ENCODE measurements at regions not wholly inside any gene's neighbourhood (a gene's known extent, or its start where the extent isn't known, plus 50 kb on each side); places are given as distances from the start of the nearest gene placed in this dataset.

DNA sequence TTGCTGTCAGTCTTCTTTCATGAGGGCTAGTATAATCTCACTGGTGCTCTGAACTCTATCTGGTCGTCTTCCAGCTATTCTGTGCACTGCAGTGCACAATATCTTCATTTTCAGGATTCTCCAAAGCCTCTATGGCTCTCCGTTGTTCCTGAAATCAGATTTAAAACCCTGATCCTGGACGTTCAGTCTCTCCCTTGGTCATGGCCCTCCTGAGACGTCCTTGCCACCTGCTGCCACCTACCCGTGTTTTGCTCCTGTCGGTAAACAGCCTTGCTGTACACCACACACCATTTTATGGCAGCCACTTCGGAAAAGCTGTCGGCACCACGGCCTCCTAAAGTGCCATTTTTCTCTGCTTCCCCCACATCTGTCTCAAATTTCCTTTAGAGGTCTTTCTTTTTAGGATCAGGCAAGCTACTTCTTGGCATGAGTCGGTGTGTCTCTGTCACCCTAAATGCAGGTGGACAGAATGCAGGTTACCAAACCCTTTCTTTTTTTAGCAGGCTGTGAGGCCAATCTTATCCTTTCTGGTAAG is 170.0 kb downstream of the HRH4 start:
- TF ChIP-seq EZH2 (IDR thresholded peaks at IDR 0.05) (no peak), POLR2AphosphoS5 (IDR thresholded peaks at IDR 0.05; ENCODE audit: borderline replicate concordance, low read depth, low read length) (no peak), FOXP2 (optimal IDR thresholded peaks at IDR 0.05; ENCODE audit: control extremely low read depth, extremely low read length, insufficient read depth) (no peak)
